ENCODE measurements at regions not wholly inside any gene's neighbourhood (a gene's known extent, or its start where the extent isn't known, plus 50 kb on each side); places are given as distances from the start of the nearest gene placed in this dataset.

DNA sequence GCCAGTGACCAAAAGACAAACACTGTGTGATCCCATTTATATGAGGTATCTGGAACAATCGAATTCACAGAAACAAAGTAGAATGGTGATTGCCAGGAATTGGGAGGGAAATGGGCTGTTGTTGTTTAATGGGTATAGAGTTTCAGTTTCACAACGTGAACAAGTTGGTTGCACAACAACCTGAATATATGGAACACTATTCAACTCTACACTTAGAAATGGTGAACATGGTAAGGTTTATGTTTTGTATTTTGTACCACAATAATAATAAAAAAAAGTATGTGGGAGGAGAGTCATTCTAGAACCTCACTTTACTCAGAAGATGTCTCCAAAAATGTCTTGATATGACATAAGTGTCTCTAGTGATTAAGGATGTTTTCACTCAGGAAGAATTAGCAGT lies 85.2 kb upstream of the SGCE start (continued):
- TF ChIP-seq, protein P1, sequence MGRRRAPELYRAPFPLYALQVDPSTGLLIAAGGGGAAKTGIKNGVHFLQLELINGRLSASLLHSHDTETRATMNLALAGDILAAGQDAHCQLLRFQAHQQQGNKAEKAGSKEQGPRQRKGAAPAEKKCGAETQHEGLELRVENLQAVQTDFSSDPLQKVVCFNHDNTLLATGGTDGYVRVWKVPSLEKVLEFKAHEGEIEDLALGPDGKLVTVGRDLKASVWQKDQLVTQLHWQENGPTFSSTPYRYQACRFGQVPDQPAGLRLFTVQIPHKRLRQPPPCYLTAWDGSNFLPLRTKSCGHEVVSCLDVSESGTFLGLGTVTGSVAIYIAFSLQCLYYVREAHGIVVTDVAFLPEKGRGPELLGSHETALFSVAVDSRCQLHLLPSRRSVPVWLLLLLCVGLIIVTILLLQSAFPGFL (CRISPR knock-in tag; IDR thresholded peaks at IDR 0.05), result no peak
- no peak for TF ChIP-seq ETV6 (CRISPR knock-in tag; conservative IDR thresholded peaks at IDR 0.05)
- TF ChIP-seq, protein P2, sequence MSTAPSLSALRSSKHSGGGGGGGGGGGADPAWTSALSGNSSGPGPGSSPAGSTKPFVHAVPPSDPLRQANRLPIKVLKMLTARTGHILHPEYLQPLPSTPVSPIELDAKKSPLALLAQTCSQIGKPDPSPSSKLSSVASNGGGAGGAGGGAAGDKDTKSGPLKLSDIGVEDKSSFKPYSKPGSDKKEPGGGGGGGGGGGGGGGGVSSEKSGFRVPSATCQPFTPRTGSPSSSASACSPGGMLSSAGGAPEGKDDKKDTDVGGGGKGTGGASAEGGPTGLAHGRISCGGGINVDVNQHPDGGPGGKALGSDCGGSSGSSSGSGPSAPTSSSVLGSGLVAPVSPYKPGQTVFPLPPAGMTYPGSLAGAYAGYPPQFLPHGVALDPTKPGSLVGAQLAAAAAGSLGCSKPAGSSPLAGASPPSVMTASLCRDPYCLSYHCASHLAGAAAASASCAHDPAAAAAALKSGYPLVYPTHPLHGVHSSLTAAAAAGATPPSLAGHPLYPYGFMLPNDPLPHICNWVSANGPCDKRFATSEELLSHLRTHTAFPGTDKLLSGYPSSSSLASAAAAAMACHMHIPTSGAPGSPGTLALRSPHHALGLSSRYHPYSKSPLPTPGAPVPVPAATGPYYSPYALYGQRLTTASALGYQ (CRISPR knock-in tag; IDR thresholded peaks at IDR 0.05), result no peak
- TF ChIP-seq SIX4 (CRISPR knock-in tag; IDR thresholded peaks at IDR 0.05), result peak; percentile 24; the same call in 1 of the 2 replicates
- TF ChIP-seq ZFP82 (CRISPR knock-in tag; IDR thresholded peaks at IDR 0.05; ENCODE audit: borderline replicate concordance), result no peak

DNA sequence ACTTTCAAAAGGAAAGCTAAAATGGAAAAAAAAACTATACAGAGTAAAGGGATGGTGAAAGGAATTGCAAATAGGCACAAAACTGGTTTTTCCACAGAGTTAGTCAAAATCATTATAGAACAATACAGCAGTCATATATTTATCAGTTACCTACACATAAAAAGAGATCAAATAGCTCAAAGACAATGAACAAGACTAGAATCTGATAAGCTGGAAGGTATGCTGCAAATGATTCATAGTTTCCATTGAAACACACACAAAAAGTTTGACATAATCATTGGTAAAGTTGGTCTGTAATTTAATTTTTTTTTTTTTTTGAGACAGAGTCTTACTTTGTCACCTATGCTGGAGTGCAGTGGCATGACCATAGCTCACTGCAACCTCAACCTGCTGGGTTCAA lies 92.4 kb upstream of the SGCE start:
- Histone ChIP-seq H3K27me3 (ENCODE audit: control insufficient read depth in 1 of 2, insufficient read depth in 2 of 2, low read length in 2 of 2) (peaks cover 1 to 6% of the 10 kb centered on the region in 2 experiments; a peak in 2 of 5 replicates), H2AFZ (ENCODE audit: low read length) (no peak overlapping the region), H4K20me1 (ENCODE audit: insufficient read depth, low read length) (no peaks in the 10 kb centered on the region), H3K36me3 (replicated peaks in 1 of 2; ENCODE audit: control insufficient read depth in 1 of 2, insufficient read depth in 2 of 2, low read length in 2 of 2) (no peaks in the 10 kb centered on the region), H3K9me3 (ENCODE audit: low read length) (no peaks in the 10 kb centered on the region), H3K9ac (ENCODE audit: insufficient read depth, low read depth, low read length) (no peak overlapping the region), H3K4me2 (ENCODE audit: low read depth, low read length) (no peak overlapping the region), H3K4me1 (ENCODE audit: insufficient read depth, low read length) (0 out of 2 replicates have a peak, but pooled peaks cover 2% of the 10 kb centered on the region), H3K79me2 (ENCODE audit: insufficient read depth, low read length) (no peaks in the 10 kb centered on the region), H3K4me3 (replicated peaks in 1 of 3; ENCODE audit: insufficient read depth in 1 of 3, low read depth in 2 of 3, low read length in 3 of 3) (no peak overlapping the region), H3K27ac (ENCODE audit: extremely low read length, insufficient read depth, low read length) (no peak overlapping the region)
- in situ Hi-C loops (cut with HindIII; ENCODE audit: extremely low pct_ligation_motif_present, low pct_unique_long_range_greater_than_20kb) (no loop called here), intact Hi-C loops (cut with micrococcal nuclease; ENCODE audit: unreplicated experiment) (no loop called here)
- ATAC-seq (no peak), FAIRE-seq (no peak), DNase-seq (ENCODE audit: low spot score) (no peak)
- TF ChIP-seq, protein P3, sequence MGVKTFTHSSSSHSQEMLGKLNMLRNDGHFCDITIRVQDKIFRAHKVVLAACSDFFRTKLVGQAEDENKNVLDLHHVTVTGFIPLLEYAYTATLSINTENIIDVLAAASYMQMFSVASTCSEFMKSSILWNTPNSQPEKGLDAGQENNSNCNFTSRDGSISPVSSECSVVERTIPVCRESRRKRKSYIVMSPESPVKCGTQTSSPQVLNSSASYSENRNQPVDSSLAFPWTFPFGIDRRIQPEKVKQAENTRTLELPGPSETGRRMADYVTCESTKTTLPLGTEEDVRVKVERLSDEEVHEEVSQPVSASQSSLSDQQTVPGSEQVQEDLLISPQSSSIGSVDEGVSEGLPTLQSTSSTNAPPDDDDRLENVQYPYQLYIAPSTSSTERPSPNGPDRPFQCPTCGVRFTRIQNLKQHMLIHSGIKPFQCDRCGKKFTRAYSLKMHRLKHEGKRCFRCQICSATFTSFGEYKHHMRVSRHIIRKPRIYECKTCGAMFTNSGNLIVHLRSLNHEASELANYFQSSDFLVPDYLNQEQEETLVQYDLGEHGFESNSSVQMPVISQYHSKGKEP (CRISPR knock-in tag; IDR thresholded peaks at IDR 0.05), result no peak
- TF ChIP-seq ZNF263 (CRISPR knock-in tag; IDR thresholded peaks at IDR 0.05), result no peak
- TF ChIP-seq ZNF567 (CRISPR knock-in tag; IDR thresholded peaks at IDR 0.05; ENCODE audit: borderline replicate concordance), result no peak
- TF ChIP-seq, protein P4, sequence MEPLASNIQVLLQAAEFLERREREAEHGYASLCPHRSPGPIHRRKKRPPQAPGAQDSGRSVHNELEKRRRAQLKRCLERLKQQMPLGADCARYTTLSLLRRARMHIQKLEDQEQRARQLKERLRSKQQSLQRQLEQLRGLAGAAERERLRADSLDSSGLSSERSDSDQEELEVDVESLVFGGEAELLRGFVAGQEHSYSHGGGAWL (CRISPR knock-in tag; IDR thresholded peaks at IDR 0.05), result no peak
- TF ChIP-seq, protein P5, sequence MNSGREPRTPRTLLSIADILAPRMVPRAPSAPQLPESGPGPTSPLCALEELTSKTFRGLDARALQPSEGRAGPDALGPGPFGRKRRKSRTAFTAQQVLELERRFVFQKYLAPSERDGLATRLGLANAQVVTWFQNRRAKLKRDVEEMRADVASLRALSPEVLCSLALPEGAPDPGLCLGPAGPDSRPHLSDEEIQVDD (CRISPR knock-in tag; IDR thresholded peaks at IDR 0.05; ENCODE audit: borderline replicate concordance), result no peak
- no peak for TF ChIP-seq ZNF446 (CRISPR knock-in tag; IDR thresholded peaks at IDR 0.05)
- no peak for TF ChIP-seq HNRNPLL (IDR thresholded peaks at IDR 0.05; ENCODE audit: low read depth, low read length, poor library complexity, severe bottlenecking)
- TF ChIP-seq ZNF615 (CRISPR knock-in tag; IDR thresholded peaks at IDR 0.05; ENCODE audit: borderline replicate concordance), result no peak
- no peak for TF ChIP-seq ZFP37 (CRISPR knock-in tag; IDR thresholded peaks at IDR 0.05; ENCODE audit: borderline replicate concordance)
- POLR2A ChIA-PET, result no interaction called here
- CTCF ChIA-PET (ENCODE audit: low intra/inter-chr PET ratio, low total read pairs), result no interaction called here
- no TSS peak for BruUV-seq (replicated peaks)
